ENCODE measurements at regions not wholly inside any gene's neighbourhood (a gene's known extent, or its start where the extent isn't known, plus 50 kb on each side); places are given as distances from the start of the nearest gene placed in this dataset.

GRCh38 chr10:78729366-78729765, 339.4 kb upstream of the ZMIZ1 start:
- in situ Hi-C loops (cut with HindIII; ENCODE audit: low pct_ligation_motif_present, low sequenced_read_pairs): no loop called here
- Histone ChIP-seq H3K36me3 (replicated peaks) (no peaks in the 10 kb centered on the region), H3K4me3 (ENCODE audit: low read depth, low read length) (no peak overlapping the region), H3K27me3 (replicated peaks) (peaks cover 13% of the 10 kb centered on the region), H3K27ac (no peak overlapping the region)
- TF ChIP-seq, protein P1, sequence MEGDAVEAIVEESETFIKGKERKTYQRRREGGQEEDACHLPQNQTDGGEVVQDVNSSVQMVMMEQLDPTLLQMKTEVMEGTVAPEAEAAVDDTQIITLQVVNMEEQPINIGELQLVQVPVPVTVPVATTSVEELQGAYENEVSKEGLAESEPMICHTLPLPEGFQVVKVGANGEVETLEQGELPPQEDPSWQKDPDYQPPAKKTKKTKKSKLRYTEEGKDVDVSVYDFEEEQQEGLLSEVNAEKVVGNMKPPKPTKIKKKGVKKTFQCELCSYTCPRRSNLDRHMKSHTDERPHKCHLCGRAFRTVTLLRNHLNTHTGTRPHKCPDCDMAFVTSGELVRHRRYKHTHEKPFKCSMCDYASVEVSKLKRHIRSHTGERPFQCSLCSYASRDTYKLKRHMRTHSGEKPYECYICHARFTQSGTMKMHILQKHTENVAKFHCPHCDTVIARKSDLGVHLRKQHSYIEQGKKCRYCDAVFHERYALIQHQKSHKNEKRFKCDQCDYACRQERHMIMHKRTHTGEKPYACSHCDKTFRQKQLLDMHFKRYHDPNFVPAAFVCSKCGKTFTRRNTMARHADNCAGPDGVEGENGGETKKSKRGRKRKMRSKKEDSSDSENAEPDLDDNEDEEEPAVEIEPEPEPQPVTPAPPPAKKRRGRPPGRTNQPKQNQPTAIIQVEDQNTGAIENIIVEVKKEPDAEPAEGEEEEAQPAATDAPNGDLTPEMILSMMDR (IDR thresholded peaks at IDR 0.05; ENCODE audit: low read depth, low read length, missing control alignments): no peak
- no peak for DNase-seq

DNA sequence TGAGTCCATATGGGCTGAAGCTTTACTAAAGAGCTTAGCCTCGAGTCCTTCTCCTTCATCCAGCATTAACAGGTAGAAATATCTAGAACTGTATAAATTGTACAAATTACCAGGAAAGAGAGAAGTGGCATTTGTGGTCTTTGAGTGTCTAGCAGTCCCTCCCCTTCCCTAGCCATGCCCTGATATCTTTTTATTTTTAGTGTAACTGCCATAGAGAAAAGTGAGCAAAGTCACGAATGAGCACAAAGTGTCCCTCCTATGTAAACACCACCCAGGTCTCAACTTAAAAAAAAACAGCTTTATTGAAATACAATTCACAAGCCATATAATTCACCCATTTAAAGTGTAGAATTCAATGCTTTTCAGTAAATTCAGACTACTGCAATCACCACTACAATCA, 339.0 kb upstream of the ZMIZ1 start:
- Histone ChIP-seq H3K4me3 (ENCODE audit: low read depth, low read length) (no peak overlapping the region), H3K36me3 (replicated peaks) (no peaks in the 10 kb centered on the region), H3K27me3 (replicated peaks) (peaks cover 13% of the 10 kb centered on the region), H3K27ac (no peak overlapping the region)
- DNase-seq: no peak
- TF ChIP-seq, protein P1 (IDR thresholded peaks at IDR 0.05; ENCODE audit: low read depth, low read length, missing control alignments): no peak
- in situ Hi-C loops (cut with HindIII; ENCODE audit: low pct_ligation_motif_present, low sequenced_read_pairs): no loop called here

GRCh38 chr10:78730754-78731153, 338.0 kb upstream of the ZMIZ1 start:
- in situ Hi-C loops (cut with HindIII; ENCODE audit: low pct_ligation_motif_present, low sequenced_read_pairs): no loop called here

DNA sequence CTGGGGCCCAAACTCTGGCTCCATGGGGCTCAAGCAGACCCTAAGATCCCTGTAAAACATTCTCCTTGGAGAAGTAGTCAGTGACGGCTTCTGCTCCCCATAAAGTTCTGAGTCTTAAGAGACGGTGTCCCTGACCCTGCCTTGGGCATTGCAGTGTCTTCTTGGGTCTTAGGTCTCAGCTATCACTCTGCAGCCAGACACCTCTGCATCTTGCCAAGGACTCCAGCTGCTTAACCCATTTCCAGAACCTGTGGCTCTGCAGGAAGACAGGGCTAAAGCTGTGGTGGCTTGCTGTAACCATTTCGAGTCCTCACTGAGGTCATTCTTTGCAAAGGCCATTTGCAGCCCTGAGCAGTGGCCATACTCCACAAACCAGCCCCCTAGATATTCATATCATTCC, 337.1 kb upstream of the ZMIZ1 start:
- H3K36me3 ChIP-seq (replicated peaks): no peaks in the 10 kb centered on the region
- in situ Hi-C loops (cut with HindIII; ENCODE audit: low pct_ligation_motif_present, low sequenced_read_pairs): no loop called here
- H3K27ac ChIP-seq: no peak overlapping the region
- TF ChIP-seq, protein P1 (IDR thresholded peaks at IDR 0.05; ENCODE audit: low read depth, low read length, missing control alignments): no peak
- H3K4me3 ChIP-seq (ENCODE audit: low read depth, low read length): no peak overlapping the region
- H3K27me3 ChIP-seq (replicated peaks): peaks cover 13% of the 10 kb centered on the region
- DNase-seq: no peak

More at GRCh38 chr10:78730754-78731153, 338.0 kb upstream of the ZMIZ1 start:
- no peak overlapping the region for H3K27ac ChIP-seq
- no peak for DNase-seq
- no peak overlapping the region for H3K4me3 ChIP-seq (ENCODE audit: low read depth, low read length)
- peaks cover 13% of the 10 kb centered on the region for H3K27me3 ChIP-seq (replicated peaks)
- H3K36me3 ChIP-seq (replicated peaks): no peaks in the 10 kb centered on the region
- TF ChIP-seq, protein P1 (IDR thresholded peaks at IDR 0.05; ENCODE audit: low read depth, low read length, missing control alignments): no peak

DNA sequence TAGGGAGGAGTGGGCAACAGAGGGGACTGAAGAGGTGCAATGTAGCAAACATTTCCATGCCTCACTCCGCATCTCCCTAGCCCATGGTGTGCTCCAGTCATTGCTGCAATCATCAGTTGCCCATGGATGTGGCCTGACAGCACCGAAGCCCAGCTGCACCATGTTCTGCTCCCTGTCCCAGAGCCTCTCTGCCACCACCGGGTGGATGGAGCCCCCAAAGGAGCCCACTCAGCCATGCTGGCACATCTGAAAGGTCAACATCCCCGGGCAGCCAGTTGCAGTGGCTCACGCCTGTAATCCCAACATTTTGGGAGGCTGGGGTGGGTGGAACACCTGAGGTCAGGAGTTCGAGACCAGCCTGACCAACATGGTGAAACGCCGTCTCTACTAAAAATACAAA, 336.4 kb upstream of the ZMIZ1 start:
- Histone ChIP-seq H3K4me3 (ENCODE audit: low read depth, low read length) (no peak overlapping the region), H3K27ac (no peak overlapping the region), H3K27me3 (replicated peaks) (peaks cover 10% of the 10 kb centered on the region), H3K36me3 (replicated peaks) (no peaks in the 10 kb centered on the region)
- TF ChIP-seq, protein P1 (IDR thresholded peaks at IDR 0.05; ENCODE audit: low read depth, low read length, missing control alignments): no peak
- in situ Hi-C loops (cut with HindIII; ENCODE audit: low pct_ligation_motif_present, low sequenced_read_pairs): no loop called here
- no peak for DNase-seq

- TF ChIP-seq, protein P1 (IDR thresholded peaks at IDR 0.05; ENCODE audit: low read depth, low read length, missing control alignments): no peak
- Histone ChIP-seq H3K27ac (no peak overlapping the region), H3K27me3 (replicated peaks) (peaks cover 8% of the 10 kb centered on the region), H3K36me3 (replicated peaks) (no peaks in the 10 kb centered on the region), H3K4me3 (ENCODE audit: low read depth, low read length) (no peak overlapping the region)
- no peak for DNase-seq
- in situ Hi-C loops (cut with HindIII; ENCODE audit: low pct_ligation_motif_present, low sequenced_read_pairs): no loop called here
These were observed 331.7 kb upstream of the ZMIZ1 start for GRCh38 chr10:78736926-78737630.

Measured in brain microvascular endothelial cell (primary cell).